ENCODE measurements at regions not wholly inside any gene's neighbourhood (a gene's known extent, or its start where the extent isn't known, plus 50 kb on each side); places are given as distances from the start of the nearest gene placed in this dataset.

DNA sequence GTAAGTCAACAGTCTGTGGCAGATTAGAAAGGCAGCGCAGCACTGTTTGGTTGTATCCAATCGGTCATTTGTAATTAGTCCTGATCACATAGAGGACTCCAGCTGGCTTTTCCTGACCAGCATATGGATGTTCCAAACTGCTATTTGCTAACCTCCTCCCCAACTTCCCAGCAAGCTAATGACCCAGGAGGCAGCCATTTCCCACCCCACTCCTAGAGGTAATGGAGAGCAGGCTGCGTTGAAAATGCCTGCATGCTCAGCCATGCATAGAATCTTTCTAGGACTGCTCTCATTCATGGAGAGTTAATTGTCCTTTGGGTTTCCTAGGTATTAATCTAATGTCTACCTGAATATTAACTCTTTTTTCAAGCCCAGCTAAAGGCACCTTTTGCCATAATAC is 850.6 kb upstream of the WWC1 start:
- TF ChIP-seq, protein P1, sequence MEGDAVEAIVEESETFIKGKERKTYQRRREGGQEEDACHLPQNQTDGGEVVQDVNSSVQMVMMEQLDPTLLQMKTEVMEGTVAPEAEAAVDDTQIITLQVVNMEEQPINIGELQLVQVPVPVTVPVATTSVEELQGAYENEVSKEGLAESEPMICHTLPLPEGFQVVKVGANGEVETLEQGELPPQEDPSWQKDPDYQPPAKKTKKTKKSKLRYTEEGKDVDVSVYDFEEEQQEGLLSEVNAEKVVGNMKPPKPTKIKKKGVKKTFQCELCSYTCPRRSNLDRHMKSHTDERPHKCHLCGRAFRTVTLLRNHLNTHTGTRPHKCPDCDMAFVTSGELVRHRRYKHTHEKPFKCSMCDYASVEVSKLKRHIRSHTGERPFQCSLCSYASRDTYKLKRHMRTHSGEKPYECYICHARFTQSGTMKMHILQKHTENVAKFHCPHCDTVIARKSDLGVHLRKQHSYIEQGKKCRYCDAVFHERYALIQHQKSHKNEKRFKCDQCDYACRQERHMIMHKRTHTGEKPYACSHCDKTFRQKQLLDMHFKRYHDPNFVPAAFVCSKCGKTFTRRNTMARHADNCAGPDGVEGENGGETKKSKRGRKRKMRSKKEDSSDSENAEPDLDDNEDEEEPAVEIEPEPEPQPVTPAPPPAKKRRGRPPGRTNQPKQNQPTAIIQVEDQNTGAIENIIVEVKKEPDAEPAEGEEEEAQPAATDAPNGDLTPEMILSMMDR (IDR thresholded peaks at IDR 0.05; ENCODE audit: poor library complexity, severe bottlenecking) = no peak
- no peak for TF ChIP-seq POLR2AphosphoS5 (IDR thresholded peaks at IDR 0.05)
